ENCODE measurements at regions not wholly inside any gene's neighbourhood (a gene's known extent, or its start where the extent isn't known, plus 50 kb on each side); places are given as distances from the start of the nearest gene placed in this dataset.

- H3K27me3 ChIP-seq (ENCODE audit: control insufficient read depth in 4 of 4, insufficient read depth in 4 of 4, low read length in 3 of 4) = no peaks in the 10 kb centered on the region
- no peak overlapping the region for H3K4me3 ChIP-seq (ENCODE audit: low read depth in 1 of 3, low read length in 3 of 3)
- no peak overlapping the region for H3K27ac ChIP-seq (ENCODE audit: low read depth in 1 of 2, low read length in 2 of 2)
- no peaks in the 10 kb centered on the region for H3K4me1 ChIP-seq (ENCODE audit: control insufficient read depth in 4 of 4, insufficient read depth in 4 of 4, low read length in 3 of 4)
- H3K9ac ChIP-seq (ENCODE audit: low read depth in 1 of 2, low read length in 2 of 2) = no peak overlapping the region
- WGBS = 74% methylated on average over 1 of the region's 1 CpG
- H3K36me3 ChIP-seq (ENCODE audit: control insufficient read depth in 4 of 4, insufficient read depth in 3 of 4, low read depth in 1 of 4, low read length in 3 of 4) = no peaks in the 10 kb centered on the region
- DNase-seq (ENCODE audit: low spot score) = no peak
- TF ChIP-seq NR2F2 (IDR thresholded peaks at IDR 0.05) (no peak), TAF1 (conservative IDR thresholded peaks at IDR 0.05) (no peak), RXRA (IDR thresholded peaks at IDR 0.05) (no peak), ATF3 (IDR thresholded peaks at IDR 0.05) (no peak), REST (IDR thresholded peaks at IDR 0.05) (no peak), RAD21 (IDR thresholded peaks at IDR 0.05) (no peak), FOXA2 (IDR thresholded peaks at IDR 0.05) (no peak), SP1 (IDR thresholded peaks at IDR 0.05) (no peak), MAX (IDR thresholded peaks at IDR 0.05) (no peak), HNF4A (conservative IDR thresholded peaks at IDR 0.05) (no peak), ZBTB33 (IDR thresholded peaks at IDR 0.05) (no peak), JUND (IDR thresholded peaks at IDR 0.05) (no peak), EGR1 (IDR thresholded peaks at IDR 0.05; ENCODE audit: low read depth in 2 of 2) (no peak), YY1 (IDR thresholded peaks at IDR 0.05) (no peak), CTCF (IDR thresholded peaks at IDR 0.05; ENCODE audit: low read depth, low read length, missing input control) (no peak), FOXA1 (IDR thresholded peaks at IDR 0.05) (no peak), HNF4G (IDR thresholded peaks at IDR 0.05) (no peak), GABPA (IDR thresholded peaks at IDR 0.05 in 1 of 2, conservative IDR thresholded peaks at IDR 0.05 in 1 of 2) (no peak)
- peaks cover 0 to 13% (median 2%) of the 10 kb centered on the region in 4 donors for H3K9me3 ChIP-seq (ENCODE audit: control insufficient read depth in 4 of 4, low read length in 3 of 4)
These were observed 264.3 kb downstream of the RPAP3 start for GRCh38 chr12:47441490-47441889.
